ENCODE measurements at regions not wholly inside any gene's neighbourhood (a gene's known extent, or its start where the extent isn't known, plus 50 kb on each side); places are given as distances from the start of the nearest gene placed in this dataset.
"Not testable (repeated sequence)": the region's sequence is repeated elsewhere in the genome, so short reads cannot be mapped to it uniquely, and the experiment has no call there.

DNA sequence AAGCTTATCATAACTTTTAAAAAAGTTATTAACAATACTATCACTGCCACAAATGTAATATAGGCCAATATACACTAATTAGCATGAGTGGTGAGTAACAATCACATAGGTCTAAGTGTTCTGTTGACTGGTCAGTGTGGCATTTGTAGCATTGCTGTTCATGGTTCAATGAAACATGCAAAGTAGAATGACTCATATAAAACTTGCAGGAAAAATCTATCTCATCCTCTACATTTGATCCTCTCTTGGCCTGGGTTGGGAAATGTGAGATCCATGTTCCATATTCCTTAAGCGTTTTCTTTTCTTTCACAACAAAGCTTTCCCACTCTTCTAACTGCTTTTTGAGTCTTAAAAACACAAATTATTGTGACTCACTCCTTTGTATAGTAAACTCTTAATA lies 1418.7 kb downstream of the FSTL5 start (continued):
- TF ChIP-seq, protein P1, sequence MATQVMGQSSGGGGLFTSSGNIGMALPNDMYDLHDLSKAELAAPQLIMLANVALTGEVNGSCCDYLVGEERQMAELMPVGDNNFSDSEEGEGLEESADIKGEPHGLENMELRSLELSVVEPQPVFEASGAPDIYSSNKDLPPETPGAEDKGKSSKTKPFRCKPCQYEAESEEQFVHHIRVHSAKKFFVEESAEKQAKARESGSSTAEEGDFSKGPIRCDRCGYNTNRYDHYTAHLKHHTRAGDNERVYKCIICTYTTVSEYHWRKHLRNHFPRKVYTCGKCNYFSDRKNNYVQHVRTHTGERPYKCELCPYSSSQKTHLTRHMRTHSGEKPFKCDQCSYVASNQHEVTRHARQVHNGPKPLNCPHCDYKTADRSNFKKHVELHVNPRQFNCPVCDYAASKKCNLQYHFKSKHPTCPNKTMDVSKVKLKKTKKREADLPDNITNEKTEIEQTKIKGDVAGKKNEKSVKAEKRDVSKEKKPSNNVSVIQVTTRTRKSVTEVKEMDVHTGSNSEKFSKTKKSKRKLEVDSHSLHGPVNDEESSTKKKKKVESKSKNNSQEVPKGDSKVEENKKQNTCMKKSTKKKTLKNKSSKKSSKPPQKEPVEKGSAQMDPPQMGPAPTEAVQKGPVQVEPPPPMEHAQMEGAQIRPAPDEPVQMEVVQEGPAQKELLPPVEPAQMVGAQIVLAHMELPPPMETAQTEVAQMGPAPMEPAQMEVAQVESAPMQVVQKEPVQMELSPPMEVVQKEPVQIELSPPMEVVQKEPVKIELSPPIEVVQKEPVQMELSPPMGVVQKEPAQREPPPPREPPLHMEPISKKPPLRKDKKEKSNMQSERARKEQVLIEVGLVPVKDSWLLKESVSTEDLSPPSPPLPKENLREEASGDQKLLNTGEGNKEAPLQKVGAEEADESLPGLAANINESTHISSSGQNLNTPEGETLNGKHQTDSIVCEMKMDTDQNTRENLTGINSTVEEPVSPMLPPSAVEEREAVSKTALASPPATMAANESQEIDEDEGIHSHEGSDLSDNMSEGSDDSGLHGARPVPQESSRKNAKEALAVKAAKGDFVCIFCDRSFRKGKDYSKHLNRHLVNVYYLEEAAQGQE (IDR thresholded peaks at IDR 0.05) = no peak
- TF ChIP-seq TFCP2L1 (CRISPR knock-in tag; IDR thresholded peaks at IDR 0.05) (no peak), HOXA7 (CRISPR knock-in tag; IDR thresholded peaks at IDR 0.05) (no peak), ZSCAN20 (CRISPR knock-in tag; IDR thresholded peaks at IDR 0.05) (no peak)
- TF ChIP-seq, protein P2, sequence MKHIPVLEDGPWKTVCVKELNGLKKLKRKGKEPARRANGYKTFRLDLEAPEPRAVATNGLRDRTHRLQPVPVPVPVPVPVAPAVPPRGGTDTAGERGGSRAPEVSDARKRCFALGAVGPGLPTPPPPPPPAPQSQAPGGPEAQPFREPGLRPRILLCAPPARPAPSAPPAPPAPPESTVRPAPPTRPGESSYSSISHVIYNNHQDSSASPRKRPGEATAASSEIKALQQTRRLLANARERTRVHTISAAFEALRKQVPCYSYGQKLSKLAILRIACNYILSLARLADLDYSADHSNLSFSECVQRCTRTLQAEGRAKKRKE (CRISPR knock-in tag; IDR thresholded peaks at IDR 0.05; ENCODE audit: low read depth) = no peak

DNA sequence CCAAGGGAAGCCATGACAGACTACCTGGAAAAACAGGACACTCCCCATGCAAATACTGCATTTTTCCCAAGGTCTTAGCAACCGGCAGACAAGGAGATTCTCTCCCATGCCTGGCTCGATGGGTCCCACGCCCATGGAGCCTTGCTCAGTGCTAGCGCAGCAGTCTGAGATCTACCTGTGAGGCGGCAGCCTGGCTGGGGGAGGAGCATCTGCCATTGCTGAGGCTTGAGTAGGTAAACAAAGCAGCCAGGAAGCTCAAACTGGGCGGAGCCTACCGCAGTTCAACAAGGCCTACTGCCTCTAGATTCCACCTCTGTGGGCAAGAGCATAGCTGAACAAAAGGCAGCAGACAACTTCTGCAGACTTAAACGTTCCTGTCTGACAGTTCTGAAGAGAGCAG lies 1417.2 kb downstream of the FSTL5 start:
- WGBS (ENCODE audit: missing lambda C conversion rate) = 60% methylated on average over 2 of the region's 8 CpGs
- FAIRE-seq; H3K9me3 ChIP-seq; H3K4me1 ChIP-seq; CTCF ChIA-PET; H3K27ac ChIP-seq; POLR2A ChIA-PET; H3K4me2 ChIP-seq; DNase-seq (ENCODE audit: low read depth in 1 of 2, low spot score in 1 of 2); ATAC-seq; H3K4me3 ChIP-seq: not testable (repeated sequence)

DNA sequence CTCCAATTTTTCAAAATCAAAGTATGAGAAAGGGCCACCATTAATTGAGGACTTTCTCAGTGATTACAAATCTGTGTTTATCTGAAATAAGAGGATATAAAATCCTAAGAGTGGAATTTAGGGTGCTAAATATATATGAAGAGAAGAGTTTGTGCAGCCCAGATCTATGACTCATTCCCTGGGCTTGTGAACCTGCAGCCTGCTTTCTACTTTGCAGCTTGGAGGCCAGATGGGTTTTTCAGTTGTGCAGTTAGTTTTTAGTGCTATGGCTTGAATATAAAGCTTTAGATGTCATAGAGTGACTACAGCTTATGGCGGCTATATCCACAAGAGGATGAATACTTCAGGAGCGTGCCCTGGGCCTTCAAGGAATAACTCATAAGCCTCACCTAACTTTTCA lies 1391.1 kb downstream of the FSTL5 start:
- no peak for DNase-seq (ENCODE audit: low read depth in 1 of 2, low spot score in 1 of 2)
- H3K9me3 ChIP-seq = no peaks in the 10 kb centered on the region
- H3K4me2 ChIP-seq = no peak overlapping the region
- no peak overlapping the region for H3K4me3 ChIP-seq
- ChIA-PET POLR2A (no interaction called here), CTCF (no interaction called here)
- no peak for TF ChIP-seq KDM1A (IDR thresholded peaks at IDR 0.05; ENCODE audit: low read depth)
- TF ChIP-seq KDM5A (IDR thresholded peaks at IDR 0.05) = no peak
- TF ChIP-seq TFCP2L1 (CRISPR knock-in tag; IDR thresholded peaks at IDR 0.05) = no peak
- TF ChIP-seq SMC3 (IDR thresholded peaks at IDR 0.05) = no peak
- TF ChIP-seq RCOR1 (IDR thresholded peaks at IDR 0.05; ENCODE audit: low read depth, low read length) = no peak
- no peak for TF ChIP-seq HEYL (CRISPR knock-in tag; IDR thresholded peaks at IDR 0.05)
- TF ChIP-seq CHD4 (IDR thresholded peaks at IDR 0.05; ENCODE audit: borderline replicate concordance) = no peak
- TF ChIP-seq, protein P1 (IDR thresholded peaks at IDR 0.05) = no peak
- ATAC-seq = no peak
- FAIRE-seq = no peak
- no peak overlapping the region for H3K27ac ChIP-seq
- 75% methylated on average over 2 of the region's 2 CpGs for WGBS (ENCODE audit: missing lambda C conversion rate)
- no peaks in the 10 kb centered on the region for H3K4me1 ChIP-seq

DNA sequence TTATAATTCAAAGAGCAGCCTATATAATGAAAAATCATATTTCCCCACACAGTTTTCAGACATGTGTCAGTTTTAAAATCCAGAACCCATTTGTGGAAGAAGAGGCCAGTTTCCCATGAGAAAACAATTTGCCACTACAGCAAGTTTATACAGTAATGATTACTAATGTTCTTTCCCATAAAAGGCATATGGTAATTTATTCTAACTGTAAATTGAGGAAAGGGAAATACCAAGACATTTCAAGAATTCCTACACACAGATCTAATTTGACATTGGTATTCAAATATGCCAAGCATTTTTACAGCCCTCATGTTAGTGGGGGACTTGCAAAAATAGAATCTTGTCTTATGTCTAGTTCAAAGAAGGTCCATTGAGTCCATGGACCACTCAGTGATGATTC lies 1368.6 kb downstream of the FSTL5 start:
- TF ChIP-seq FOXS1 (CRISPR knock-in tag; IDR thresholded peaks at IDR 0.05) (no peak), MYC (IDR thresholded peaks at IDR 0.05; ENCODE audit: borderline replicate concordance, low read length) (no peak), ZFP36 (IDR thresholded peaks at IDR 0.05; ENCODE audit: borderline replicate concordance, partially characterized antibody) (no peak), HOXA7 (CRISPR knock-in tag; IDR thresholded peaks at IDR 0.05) (no peak), FOSL2 (IDR thresholded peaks at IDR 0.05) (no peak), FOSL2 (CRISPR knock-in tag; IDR thresholded peaks at IDR 0.05) (no peak), HOXB13 (CRISPR knock-in tag; IDR thresholded peaks at IDR 0.05; ENCODE audit: low read depth) (no peak), POLR2AphosphoS2 (conservative IDR thresholded peaks at IDR 0.05; ENCODE audit: low read length) (no peak), ZSCAN20 (CRISPR knock-in tag; IDR thresholded peaks at IDR 0.05) (no peak), JUNB (IDR thresholded peaks at IDR 0.05) (no peak)
- TF ChIP-seq, protein P3, sequence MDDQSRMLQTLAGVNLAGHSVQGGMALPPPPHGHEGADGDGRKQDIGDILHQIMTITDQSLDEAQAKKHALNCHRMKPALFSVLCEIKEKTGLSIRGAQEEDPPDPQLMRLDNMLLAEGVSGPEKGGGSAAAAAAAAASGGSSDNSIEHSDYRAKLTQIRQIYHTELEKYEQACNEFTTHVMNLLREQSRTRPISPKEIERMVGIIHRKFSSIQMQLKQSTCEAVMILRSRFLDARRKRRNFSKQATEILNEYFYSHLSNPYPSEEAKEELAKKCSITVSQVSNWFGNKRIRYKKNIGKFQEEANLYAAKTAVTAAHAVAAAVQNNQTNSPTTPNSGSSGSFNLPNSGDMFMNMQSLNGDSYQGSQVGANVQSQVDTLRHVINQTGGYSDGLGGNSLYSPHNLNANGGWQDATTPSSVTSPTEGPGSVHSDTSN (IDR thresholded peaks at IDR 0.05) = no peak
- TF ChIP-seq, protein P4, sequence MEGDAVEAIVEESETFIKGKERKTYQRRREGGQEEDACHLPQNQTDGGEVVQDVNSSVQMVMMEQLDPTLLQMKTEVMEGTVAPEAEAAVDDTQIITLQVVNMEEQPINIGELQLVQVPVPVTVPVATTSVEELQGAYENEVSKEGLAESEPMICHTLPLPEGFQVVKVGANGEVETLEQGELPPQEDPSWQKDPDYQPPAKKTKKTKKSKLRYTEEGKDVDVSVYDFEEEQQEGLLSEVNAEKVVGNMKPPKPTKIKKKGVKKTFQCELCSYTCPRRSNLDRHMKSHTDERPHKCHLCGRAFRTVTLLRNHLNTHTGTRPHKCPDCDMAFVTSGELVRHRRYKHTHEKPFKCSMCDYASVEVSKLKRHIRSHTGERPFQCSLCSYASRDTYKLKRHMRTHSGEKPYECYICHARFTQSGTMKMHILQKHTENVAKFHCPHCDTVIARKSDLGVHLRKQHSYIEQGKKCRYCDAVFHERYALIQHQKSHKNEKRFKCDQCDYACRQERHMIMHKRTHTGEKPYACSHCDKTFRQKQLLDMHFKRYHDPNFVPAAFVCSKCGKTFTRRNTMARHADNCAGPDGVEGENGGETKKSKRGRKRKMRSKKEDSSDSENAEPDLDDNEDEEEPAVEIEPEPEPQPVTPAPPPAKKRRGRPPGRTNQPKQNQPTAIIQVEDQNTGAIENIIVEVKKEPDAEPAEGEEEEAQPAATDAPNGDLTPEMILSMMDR (IDR thresholded peaks at IDR 0.05) = no peak
- no peak overlapping the region for H3K27ac ChIP-seq
- no peak for DNase-seq (ENCODE audit: low read depth in 1 of 2, low spot score in 1 of 2)
- no peaks in the 10 kb centered on the region for H3K4me1 ChIP-seq
- H3K4me3 ChIP-seq = no peak overlapping the region
- FAIRE-seq = no peak
- CTCF ChIA-PET = no interaction called here
- no peak for ATAC-seq
- POLR2A ChIA-PET = no interaction called here
- no peaks in the 10 kb centered on the region for H3K9me3 ChIP-seq
- H3K4me2 ChIP-seq = no peak overlapping the region
